SK-N-SH treated with all-trans-retinoic acid at 6 μM for 48 hours (cell line): ENCODE measurements at regions not wholly inside any gene's neighbourhood (a gene's known extent, or its start where the extent isn't known, plus 50 kb on each side); places are given as distances from the start of the nearest gene placed in this dataset.

Source experiments
- ATAC-seq: fragments of 200-7000 bp; cut with Tn5 transposase; 3 replicates; pipeline ENCODE4 v1.9.1; 2020; ENCODE audit warnings: mild to moderate bottlenecking, moderate library complexity
- BACH2 ChIP-seq: fragments of 250-450 bp; sonication (Bioruptor Pico); IDR thresholded peaks from 2 replicates; pipeline ENCODE4 v1.9.0; 2021; ENCODE audit warnings: mild to moderate bottlenecking, borderline replicate concordance
- CREB5 ChIP-seq: fragments of 250-450 bp; sonication (Bioruptor Pico); IDR thresholded peaks from 2 replicates; pipeline ENCODE4 v1.5.1; 2020; ENCODE audit warnings: low read depth, mild to moderate bottlenecking, moderate library complexity
- CSDC2 ChIP-seq: fragments of 250-450 bp; sonication (Bioruptor Pico); IDR thresholded peaks from 2 replicates; pipeline ENCODE4 v1.5.0; 2020; ENCODE audit warnings: mild to moderate bottlenecking, moderate library complexity
- CSRNP3 ChIP-seq: fragments of 250-450 bp; sonication (Bioruptor Pico); IDR thresholded peaks from 2 replicates; pipeline ENCODE4 v1.5.1; 2021; ENCODE audit warnings: mild to moderate bottlenecking, moderate library complexity
- ESRRG ChIP-seq: fragments of 250-450 bp; sonication (Bioruptor Pico); IDR thresholded peaks from 2 replicates; pipeline ENCODE4 v1.6.1; 2021; ENCODE audit warnings: mild to moderate bottlenecking
- GLIS3 ChIP-seq: fragments of 250-450 bp; sonication (Bioruptor Pico); IDR thresholded peaks from 2 replicates; pipeline ENCODE4 v1.5.0; 2020; ENCODE audit warnings: mild to moderate bottlenecking, moderate library complexity
- ISL1 ChIP-seq: fragments of 250-450 bp; sonication (Bioruptor Pico); IDR thresholded peaks from 2 replicates; pipeline ENCODE4 v2.1.2; 2022; ENCODE audit warnings: mild to moderate bottlenecking, moderate library complexity
- OSR1 ChIP-seq: fragments of 250-450 bp; sonication (Bioruptor Pico); IDR thresholded peaks from 2 replicates; pipeline ENCODE4 v1.8.0; 2022; ENCODE audit warnings: moderate library complexity, mild to moderate bottlenecking, inconsistent platforms
- PATZ1 ChIP-seq: fragments of 250-450 bp; sonication (Bioruptor Pico); IDR thresholded peaks from 2 replicates; pipeline ENCODE4 v1.8.0; 2020; ENCODE audit warnings: mild to moderate bottlenecking, moderate library complexity, borderline replicate concordance
- PPARA ChIP-seq: fragments of 250-450 bp; sonication (Bioruptor Pico); IDR thresholded peaks from 2 replicates; pipeline ENCODE4 v1.5.0; 2020; ENCODE audit warnings: mild to moderate bottlenecking, borderline replicate concordance
- RARB ChIP-seq: fragments of 250-450 bp; sonication (Bioruptor Pico); IDR thresholded peaks from 2 replicates; pipeline ENCODE4 v1.8.0; 2021; ENCODE audit warnings: mild to moderate bottlenecking, moderate library complexity
- TCF4 ChIP-seq: fragments of 250-450 bp; sonication (Bioruptor Pico); IDR thresholded peaks from 2 replicates; pipeline ENCODE4 v1.8.0; 2021; ENCODE audit warnings: mild to moderate bottlenecking, moderate library complexity, borderline replicate concordance
- TOX ChIP-seq: fragments of 250-450 bp; sonication (Bioruptor Pico); IDR thresholded peaks from 2 replicates; pipeline ENCODE4 v1.8.0; 2021; ENCODE audit warnings: mild to moderate bottlenecking, moderate library complexity, borderline replicate concordance
- TSHZ2 ChIP-seq: fragments of 250-450 bp; sonication (Bioruptor Pico); IDR thresholded peaks from 2 replicates; pipeline ENCODE4 v1.5.0; 2020; ENCODE audit warnings: mild to moderate bottlenecking, moderate library complexity
- ZC3H10 ChIP-seq: fragments of 250-450 bp; sonication (Bioruptor Pico); IDR thresholded peaks from 2 replicates; pipeline ENCODE4 v1.5.1; 2021; ENCODE audit warnings: mild to moderate bottlenecking, moderate library complexity
- ZFP3 ChIP-seq: fragments of 250-450 bp; sonication (Bioruptor Pico); IDR thresholded peaks from 2 replicates; pipeline ENCODE4 v1.5.0; 2020; ENCODE audit warnings: mild to moderate bottlenecking, moderate library complexity
- ZFP30 ChIP-seq: fragments of 450-650 bp; formaldehyde crosslinking; IDR thresholded peaks from 2 replicates; pipeline ENCODE4 v1.5.0; 2022; ENCODE audit warnings: mild to moderate bottlenecking, moderate library complexity
- ZNF565 ChIP-seq: fragments of 450-650 bp; formaldehyde crosslinking; conservative IDR thresholded peaks from 2 replicates; pipeline ENCODE4 v1.5.0; 2020; ENCODE audit warnings: low read depth, mild to moderate bottlenecking, moderate library complexity
- ZNF70 ChIP-seq: fragments of 450-650 bp; formaldehyde crosslinking; IDR thresholded peaks from 2 replicates; pipeline ENCODE4 v1.5.0; 2020; ENCODE audit warnings: mild to moderate bottlenecking, moderate library complexity

GRCh38 chr7:131148708-131149428, 178.8 kb upstream of the MKLN1 start:
- no peak for TF ChIP-seq ZNF565 (CRISPR knock-in tag)
- no peak for TF ChIP-seq TSHZ2 (CRISPR knock-in tag)
- no peak for TF ChIP-seq CSDC2 (CRISPR knock-in tag)
- no peak for TF ChIP-seq ZFP30
- TF ChIP-seq CSRNP3: no peak
- no peak for TF ChIP-seq ISL1
- no peak for TF ChIP-seq ESRRG (CRISPR knock-in tag)
- no peak for TF ChIP-seq BACH2 (CRISPR knock-in tag)
- TF ChIP-seq RARB (CRISPR knock-in tag): no peak
- no peak for TF ChIP-seq ZNF70 (CRISPR knock-in tag)
- TF ChIP-seq ZC3H10 (CRISPR knock-in tag): no peak
- TF ChIP-seq TOX (CRISPR knock-in tag): no peak
- no peak for TF ChIP-seq GLIS3 (CRISPR knock-in tag)
- TF ChIP-seq PPARA (CRISPR knock-in tag): no peak
- TF ChIP-seq PATZ1 (CRISPR knock-in tag): no peak
- no peak for TF ChIP-seq CREB5 (CRISPR knock-in tag)
- no peak for ATAC-seq

- no peak for ATAC-seq
- TF ChIP-seq ISL1: no peak
- no peak for TF ChIP-seq CSDC2 (CRISPR knock-in tag)
- TF ChIP-seq TCF4: no peak
- TF ChIP-seq CREB5 (CRISPR knock-in tag): no peak
- TF ChIP-seq ZFP3 (CRISPR knock-in tag): no peak
- TF ChIP-seq ESRRG (CRISPR knock-in tag): no peak
- TF ChIP-seq TSHZ2 (CRISPR knock-in tag): no peak
These were observed 178.3 kb upstream of the MKLN1 start for GRCh38 chr7:131149429-131149773.

- ATAC-seq: no peak
- TF ChIP-seq BACH2 (CRISPR knock-in tag) (no peak), CSRNP3 (no peak), OSR1 (CRISPR knock-in tag) (no peak)
- TF ChIP-seq, all 23 proteins: peak for 0
These were observed 177.8 kb upstream of the MKLN1 start for GRCh38 chr7:131149840-131150239.
